ENCODE measurements at regions not wholly inside any gene's neighbourhood (a gene's known extent, or its start where the extent isn't known, plus 50 kb on each side); places are given as distances from the start of the nearest gene placed in this dataset.

DNA sequence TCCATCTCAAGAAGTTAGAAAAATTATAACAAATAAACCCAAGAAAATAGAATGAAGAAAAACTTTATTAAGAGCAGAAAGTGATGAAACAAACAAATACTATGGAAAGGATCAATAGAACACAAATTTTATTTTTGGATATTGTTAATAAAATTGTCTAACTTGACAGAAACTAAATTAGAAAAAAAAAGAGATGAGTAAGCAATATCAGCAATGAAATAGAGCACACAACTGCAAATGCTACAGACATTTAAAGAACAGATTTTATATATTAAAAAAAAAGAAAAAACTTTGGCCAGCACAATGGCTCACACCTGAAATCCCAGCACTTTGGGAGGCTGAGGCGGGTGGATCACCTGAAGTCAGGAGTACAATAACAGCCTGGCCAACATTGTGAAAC is 628.0 kb downstream of the EPHA7 start:
- DNase-seq = no peak

DNA sequence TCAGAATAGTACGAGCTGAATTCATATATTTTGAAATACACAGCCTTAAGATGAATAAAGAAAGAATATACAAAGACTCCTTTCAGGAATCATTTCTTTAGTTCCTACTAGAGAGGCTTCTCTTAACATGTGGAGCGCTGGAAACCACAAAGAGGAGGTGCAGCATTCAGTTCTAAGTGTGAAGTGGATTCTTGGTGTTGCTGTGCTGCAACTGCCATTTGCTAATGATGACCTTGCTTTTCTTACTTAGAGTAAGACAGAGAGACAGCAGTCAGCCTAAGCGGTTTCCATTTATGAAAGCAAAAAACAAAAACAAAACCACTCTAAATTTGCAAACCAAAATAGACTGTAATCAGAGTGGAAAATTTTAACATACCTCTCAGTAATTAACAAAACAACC is 629.0 kb downstream of the EPHA7 start:
- no peak for DNase-seq

DNA sequence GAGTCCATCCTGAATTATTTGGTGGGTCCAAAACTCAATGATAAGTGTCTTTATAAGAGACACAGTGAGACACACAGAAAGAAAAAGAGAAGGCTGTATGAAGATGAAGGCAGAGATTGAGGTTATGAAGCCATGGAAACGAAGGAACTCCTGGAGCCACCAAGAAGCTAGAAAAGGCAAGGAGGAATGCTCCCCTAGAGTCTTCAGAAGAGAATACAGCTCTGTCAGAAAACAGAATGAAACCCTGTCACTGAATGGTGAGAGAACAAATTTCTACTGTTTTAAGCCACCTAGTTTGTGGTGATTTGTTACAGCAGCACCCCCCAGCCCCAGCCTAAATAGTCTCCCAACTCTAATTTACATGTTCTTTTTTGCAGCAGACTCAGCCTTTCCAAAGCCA is 635.1 kb downstream of the EPHA7 start:
- no peak for DNase-seq

DNA sequence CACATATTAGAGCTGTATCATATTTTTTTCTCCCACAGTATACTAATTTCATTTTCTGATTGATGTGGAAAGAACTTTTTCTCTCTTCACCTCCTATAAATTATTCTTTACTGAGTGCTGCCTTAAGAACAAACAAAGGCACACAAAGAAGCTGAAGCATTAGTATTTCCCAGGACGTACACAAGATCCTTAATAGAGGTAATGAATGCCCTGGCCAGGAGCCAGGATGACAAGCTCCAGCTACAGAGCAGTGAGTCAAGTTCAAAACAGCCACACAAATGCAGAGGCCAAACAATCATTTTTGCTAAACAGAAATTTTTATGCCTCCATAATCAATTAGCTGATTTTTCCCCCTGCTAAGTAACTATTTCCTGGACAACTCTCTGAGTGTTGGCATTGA is 639.6 kb downstream of the EPHA7 start:
- DNase-seq = peak; percentile 38

DNA sequence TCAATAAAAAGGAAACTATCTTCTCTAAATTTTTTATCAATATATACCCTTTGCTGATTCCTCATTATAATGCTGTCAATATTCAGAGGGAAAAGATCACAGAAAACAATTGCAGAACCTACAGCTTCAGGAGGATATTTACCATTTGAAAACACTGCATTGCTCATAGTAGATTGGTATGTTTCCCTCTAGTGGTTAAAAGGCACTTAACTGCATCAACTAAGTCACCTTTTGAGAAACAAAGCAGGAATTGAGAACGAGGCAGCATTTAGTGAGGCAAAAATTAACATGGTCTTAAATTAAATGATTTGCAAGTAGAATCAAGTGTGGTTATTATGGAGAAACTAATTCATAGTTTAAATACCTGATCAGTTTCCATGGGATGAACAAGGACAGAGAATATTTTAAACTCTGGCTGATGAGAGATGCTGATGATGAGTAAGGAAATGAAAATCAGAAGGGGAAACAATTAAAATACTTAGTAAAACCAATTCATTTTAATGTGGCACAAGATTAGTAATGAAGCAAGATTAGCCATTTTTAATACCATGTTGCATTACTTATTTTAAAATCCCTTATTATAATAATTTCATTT is 642.1 kb downstream of the EPHA7 start:
- DNase-seq = peak; percentile 21

DNA sequence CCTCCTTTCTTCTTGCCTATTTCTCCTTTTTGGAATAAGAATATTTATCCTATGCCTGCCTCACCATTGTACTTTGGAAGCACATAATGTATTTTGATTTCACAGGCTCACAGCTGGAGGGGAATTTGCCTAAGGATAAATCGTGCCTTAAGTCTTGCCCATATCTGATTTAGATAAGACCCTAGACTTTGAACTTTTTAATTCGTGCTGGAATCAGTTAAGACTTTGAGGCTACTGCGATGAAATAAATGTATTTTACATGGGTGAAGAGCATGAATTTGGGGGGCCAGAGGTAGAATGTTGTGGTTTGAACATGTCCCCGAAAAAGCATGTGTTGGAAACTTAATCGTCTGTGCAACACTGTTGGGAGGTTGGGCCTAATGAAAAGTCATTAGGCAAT is 648.8 kb downstream of the EPHA7 start:
- no peak for DNase-seq

DNA sequence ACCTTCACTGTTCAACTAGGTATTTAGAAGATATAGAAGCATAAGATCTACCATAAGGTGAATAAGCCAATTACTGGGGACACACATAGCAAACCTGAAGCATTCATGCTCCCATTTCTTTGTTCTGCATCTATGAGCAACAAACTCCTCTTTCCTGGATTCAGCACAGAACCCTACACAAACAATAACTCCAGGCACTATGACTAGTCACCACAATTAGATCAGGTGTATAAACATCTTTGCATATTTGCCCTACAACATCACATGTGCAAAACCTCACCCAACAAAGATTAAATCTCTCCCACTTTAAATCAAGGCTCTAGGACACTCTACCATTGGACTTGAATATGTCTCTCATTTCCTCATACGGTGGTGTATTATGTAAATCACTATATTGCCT is 652.3 kb downstream of the EPHA7 start:
- DNase-seq = no peak

DNA sequence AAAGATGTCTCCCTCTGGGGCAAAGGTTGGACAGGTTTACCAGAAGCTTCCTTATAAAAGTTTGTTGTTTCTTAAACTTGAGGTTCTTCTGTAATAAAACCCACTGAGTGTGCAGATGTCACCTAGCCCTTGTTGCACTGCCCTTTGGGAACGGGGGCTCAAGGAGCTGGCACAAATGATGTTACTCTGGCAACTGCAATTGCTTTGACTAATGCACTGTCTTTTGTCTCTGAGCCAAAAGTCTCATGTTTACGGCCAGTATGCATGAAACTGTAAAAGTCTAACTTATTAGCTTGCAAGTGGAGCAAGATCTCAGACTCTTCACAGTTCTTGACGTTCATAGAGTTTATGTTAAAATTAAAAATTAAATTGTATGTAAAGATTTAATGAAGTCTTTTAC is 655.7 kb downstream of the EPHA7 start:
- DNase-seq = no peak

DNA sequence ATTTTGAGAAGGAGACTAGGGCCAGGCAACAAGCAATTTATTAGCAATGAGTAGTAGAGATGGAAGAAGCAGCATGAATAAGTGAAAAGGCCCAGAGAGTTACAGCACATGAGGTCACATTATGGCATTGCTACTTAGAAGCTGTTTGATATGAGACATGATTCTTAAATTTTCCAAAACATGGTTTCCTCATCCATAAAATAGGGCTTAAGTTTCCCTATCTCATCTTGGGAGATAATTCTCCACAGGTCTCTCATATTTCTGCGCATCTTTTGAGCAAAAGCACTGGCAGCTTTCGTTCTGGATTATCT is 656.1 kb downstream of the EPHA7 start:
- DNase-seq = no peak

DNA sequence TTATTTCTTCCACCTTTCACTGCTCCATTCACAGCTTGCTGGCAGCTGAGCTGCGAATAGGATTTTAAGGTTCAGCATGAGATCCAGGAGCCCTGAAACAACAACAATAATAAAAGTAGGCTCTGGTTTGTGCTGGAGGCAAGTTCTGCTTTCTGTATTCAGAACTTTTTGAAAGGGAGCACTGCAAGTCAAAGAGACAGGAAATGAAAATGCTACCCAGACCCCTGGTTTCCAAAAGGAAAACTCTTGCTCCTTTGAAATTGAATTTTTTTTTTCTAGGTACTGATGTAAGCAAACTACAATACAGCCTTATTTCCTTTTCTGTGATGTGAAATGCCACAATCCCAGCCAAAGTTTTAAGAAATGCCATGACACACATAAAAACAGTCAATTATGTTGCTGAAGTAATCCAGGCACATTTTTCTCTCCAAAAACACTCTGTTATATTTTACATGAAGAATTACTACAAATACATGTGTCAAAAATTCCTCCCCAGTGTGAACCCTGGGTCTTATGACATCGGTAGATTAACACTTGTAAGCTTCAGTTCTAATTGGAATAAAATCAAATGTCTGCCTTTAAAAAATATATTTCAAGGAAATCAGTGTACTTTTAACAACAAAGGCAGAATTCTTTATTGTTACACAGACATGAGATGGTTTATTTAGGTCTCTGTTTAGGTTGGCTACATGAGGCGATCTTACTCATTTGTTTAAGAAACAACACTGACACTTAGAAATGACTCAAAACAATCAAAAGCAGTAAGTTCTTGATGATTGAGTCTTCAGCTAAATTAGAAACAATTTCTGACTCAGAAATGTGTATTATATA is 656.7 kb downstream of the EPHA7 start:
- no peak for DNase-seq

DNA sequence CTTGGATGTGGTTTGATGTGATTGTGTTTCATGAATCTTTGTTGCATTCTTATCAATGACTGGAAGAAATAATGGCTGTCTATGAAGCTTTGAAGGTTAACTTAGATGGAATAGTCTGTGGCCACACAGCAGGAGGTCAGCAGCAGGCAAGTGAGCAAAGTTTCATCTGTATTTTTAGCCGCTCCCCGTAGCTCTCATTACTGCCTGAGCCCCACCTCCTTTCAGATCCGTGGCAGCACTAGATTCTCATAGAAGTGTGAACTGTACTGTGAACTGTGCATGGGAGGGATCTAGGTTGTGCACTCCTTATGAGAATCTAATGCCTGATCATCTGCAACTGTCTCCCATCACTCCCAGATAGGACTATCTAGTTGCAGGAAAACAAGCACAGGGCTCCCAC is 660.2 kb downstream of the EPHA7 start:
- no peak for DNase-seq

DNA sequence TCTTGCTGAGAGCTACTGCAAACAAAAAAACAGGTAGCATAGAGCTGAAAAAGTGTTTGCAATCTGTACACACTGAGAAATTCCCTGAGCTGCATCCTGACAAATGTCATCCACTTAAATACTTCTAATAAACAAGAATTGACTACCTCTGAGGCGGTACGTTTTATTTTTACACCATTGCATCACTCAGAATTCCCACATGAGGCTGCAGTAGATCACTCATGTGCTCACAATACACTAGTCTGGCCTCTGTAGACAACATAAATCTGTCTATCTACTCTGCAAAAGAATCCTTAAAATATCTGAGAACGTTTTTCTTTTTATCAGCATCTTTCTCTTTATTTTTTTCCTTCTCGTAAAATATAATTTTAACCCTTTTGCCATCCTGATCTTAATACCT is 661.4 kb downstream of the EPHA7 start:
- no peak for DNase-seq

DNA sequence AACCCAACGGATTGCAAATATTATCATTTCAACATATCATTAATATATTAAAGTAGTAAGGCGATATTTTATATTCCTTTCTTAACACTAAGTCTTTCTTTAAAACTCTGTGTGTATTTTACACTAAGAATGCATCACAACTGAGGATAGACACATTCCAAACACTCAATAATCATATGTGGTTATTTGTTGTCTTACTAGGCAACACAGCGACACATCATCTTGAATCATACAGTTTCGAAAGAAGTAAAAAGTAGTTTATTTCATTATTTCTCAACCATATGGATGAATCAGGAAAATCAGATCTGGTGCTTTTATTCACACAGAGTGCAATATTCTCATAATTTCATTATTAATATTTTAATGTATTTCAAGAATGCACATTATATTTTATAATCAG is 662.4 kb downstream of the EPHA7 start:
- no peak for DNase-seq

DNA sequence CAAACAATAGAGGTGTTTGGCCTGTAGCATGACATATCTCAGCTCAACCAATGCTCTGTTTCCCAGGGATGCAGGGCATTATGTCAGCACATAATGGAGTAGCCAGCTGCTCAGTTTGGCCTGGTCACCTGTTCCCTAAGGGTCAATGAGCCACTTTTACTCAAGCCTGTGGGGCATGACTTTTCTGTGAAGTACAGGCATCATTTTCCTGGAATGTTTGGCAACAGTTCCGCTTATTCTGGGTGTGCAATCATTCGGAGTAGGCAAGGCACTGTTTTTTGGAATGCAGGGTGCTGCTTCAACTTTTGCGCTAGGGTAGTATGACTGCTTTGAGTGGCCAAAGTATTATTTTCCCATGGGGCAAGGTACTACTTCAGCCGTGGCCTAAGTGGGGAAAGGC is 665.4 kb downstream of the EPHA7 start:
- DNase-seq = no peak

DNA sequence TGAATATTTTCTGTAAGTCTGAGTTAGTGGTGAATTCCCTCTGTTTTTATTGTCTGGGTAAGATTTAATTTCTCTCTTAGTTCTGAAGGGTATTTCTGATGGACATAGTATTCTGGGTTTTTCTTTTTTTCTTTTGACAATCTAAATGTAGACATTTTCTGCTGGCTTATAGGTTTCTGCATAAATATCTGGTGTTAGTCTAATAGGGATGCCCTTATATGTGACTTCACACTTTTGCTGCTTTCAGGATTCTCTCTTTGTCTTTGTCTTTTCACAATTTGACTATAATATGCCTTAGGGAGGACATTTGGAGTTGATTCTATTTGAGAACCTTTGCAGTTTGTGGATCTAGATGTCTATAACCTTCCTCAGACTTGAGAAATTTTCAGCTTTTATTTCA is 667.2 kb downstream of the EPHA7 start:
- DNase-seq = no peak

DNA sequence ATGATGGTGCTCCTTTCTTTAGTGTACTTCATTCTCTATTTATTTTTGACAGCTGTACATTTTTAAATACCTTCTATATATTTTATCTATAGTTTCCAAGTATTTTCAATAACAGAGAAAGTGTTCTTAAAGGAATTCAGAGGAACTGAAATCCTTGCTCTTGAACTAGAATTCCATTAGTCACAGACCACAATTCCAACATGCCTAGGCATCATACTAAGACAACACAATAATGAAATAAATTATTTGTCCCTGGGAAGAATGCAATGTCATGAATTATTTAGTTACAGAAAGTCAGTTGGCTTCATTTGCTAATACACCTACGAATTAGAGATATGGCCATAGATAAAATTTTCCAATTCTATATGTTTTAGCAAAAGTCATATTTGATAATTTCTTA is 671.2 kb downstream of the EPHA7 start:
- DNase-seq = no peak

DNA sequence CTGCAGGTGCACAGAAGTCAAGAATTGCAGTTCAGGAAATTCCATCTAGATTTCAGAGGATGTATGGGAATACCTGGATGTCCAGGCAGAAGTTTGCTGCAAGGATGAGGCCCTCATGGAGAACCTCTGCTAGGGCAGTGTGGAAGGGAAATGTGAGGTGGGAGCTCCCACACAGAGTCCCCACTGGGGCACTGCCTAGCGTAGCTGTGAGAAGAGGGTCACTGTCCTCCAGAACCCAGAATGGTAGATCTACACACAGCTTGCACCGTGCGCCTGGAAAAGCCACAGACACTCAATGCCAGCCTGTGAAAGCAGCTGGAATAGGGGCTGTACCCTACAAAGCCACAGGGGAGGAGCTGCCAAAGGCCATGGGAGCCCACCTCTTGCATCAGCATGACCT is 681.4 kb downstream of the EPHA7 start:
- no peak for DNase-seq

DNA sequence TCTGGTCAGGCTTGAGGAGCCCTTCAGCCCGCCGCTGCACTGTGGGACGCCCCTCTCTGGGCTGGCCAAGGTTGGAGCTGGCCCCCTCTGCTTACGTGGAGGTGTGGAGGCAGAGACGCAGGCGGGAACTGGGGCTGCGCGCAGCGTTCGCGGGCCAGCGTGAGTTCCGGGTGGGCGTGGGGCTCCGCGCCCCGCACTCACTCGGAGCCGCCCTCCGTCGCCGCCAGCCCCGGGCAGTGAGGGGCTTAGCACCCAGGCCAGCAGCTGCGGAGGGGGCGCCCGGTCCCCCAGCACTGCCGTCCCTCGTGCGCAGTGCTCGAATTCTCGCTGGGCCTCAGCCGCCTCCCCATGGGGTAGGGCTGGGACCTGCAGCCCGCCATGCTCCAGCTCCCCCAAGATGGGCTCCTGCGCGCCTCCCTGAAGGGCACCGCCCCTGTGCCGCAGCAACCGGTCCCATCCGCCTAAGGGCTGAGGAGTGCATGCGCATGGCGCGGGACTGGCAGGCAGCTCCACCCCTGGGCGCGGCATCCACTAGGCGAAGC is 695.9 kb downstream of the EPHA7 start:
- DNase-seq = no peak

DNA sequence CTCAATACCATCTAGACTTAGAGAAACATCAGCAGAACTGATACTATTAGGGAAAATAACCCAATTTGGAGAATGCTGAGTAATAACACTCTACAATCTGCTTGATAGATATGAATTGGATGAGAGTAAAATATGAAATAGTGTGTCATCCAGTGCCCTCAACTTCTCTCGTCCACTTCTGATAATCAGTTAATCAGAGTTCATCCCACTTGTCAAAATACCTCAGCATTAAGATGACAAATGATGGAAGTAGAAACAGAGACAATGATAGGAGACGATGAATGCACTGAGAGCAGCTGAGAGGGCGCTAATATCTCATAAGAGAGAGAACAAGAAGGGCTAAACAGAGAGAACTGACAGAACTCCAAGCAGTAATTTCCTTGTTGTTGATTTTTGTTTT is 699.6 kb downstream of the EPHA7 start:
- DNase-seq = no peak

DNA sequence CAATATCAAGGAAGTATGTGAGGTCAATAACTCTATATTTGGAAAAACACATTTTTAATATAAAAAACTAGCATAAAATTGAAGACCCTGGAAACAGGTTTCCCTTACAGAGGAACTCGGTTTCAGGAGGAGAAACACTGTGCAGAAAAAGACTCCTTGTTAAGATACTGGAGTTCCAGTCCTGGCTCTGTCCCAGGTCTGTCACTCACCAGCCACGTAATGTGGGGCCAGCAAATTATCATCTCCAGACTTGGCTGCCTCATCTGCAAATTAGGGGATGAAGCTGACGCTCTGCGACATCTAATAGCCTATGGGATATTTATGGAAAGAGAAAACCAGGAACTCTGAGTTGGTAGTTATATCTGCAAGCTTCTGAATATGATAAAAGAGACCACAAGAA is 702.7 kb downstream of the EPHA7 start:
- DNase-seq = no peak

DNA sequence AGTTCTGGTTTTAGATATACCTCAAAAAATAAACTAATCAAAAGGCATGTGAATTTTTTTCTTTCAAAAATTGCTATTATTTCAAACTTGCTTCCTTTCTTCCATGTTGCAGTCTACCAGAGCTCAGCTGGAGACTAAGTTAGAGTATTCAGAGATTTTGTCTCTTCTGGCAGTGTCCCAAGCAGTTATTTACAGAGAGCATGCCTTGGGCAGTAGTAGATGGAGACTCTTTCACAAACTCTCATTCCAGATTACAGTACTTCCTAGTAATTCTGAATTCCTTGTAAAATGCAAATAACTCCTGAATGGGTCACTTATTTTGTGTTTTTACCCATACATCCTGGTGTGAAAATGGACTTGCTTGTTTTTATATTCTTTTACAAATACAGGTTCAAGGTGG is 703.4 kb downstream of the EPHA7 start:
- no peak for DNase-seq

DNA sequence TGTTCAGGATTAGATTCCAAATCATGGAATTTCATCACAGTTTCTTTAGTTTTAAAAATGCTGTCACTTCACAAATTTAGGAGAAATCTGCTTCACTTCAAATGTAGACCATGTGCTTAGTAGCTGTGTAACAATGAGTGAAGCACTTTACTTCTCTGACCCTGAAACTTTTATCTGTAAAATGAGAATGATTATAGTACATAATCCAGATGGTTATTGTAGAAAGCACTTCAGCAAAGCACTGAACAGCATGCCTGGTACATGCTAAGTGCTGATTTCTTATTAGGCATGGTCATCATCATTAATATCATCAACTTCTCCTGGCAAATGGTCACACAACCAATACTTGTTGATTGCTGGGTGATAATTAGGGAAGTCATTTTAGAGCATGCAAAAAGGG is 705.0 kb downstream of the EPHA7 start:
- no peak for DNase-seq

DNA sequence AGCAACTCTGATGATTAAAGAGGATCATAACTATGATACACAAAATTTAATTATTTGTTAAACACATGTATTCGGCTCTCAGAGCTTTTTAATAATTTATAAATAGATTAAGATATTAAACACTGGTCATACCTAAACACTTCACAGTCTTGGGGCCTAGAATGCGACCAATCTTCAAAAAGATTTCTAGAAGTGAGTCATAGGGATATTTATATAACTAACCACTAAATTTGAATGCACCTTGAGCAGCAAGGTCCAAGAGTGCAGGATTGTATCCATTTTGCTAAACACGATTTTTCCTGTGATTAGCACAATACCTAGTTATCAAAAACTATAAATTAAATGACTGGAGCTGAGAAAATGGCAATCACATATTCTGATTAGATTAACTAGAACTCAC is 709.3 kb downstream of the EPHA7 start:
- no peak for DNase-seq

DNA sequence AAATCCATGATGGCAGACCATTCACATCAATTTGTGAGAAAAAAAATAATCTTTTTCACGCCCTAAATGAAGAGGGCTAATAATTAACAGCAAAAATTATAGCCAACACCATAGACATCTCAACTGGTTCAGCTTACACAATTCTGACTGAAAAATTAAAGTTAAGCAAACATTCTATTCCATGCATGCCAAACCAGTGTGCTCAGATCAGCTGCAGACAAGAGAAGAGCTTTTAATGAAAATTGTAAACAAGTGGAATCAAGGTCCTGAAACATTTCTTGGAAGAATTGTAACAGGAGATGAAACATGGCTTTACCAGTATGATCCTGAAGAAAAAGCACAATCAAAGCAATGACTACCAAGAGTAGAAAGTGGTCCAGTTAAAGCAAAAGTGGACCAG is 710.4 kb downstream of the EPHA7 start:
- no peak for DNase-seq

DNA sequence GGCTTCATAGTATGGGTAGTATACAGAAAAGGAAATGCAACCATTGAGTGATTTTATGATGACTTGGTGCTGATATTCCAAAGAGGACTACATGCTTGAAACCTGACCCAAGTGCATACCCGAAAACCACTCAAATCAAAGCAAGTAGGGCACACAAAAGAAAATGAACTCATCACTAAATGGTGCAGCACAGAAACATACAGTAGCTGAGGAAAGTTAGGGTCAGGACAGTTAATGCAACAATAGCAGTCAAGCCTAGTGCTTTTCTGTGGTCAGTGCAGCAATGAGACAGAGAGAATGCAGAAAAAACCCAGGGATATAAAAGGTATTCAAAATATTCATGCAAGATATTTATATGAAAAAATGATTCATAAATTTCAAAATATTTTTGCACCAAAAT is 711.1 kb downstream of the EPHA7 start:
- DNase-seq = no peak
